Fibroblast of the aortic adventitia (primary cell): ENCODE measurements at regions not wholly inside any gene's neighbourhood (a gene's known extent, or its start where the extent isn't known, plus 50 kb on each side); places are given as distances from the start of the nearest gene placed in this dataset.

ENCODE experiments used
- DNase-seq: peaks from one replicate; pipeline ENCODE4 v3.0.0-alpha.2; 2010; ENCODE audit warnings: low read depth
- H3K4me3 ChIP-seq: 2 replicates; pipeline ENCODE4 v1.5.1; 2011; ENCODE audit warnings: low read depth, mild to moderate bottlenecking, control low read depth, low read length, moderate library complexity
- CTCF ChIP-seq: IDR thresholded peaks from 2 replicates; pipeline ENCODE4 v1.5.1; 2011; ENCODE audit warnings: mild to moderate bottlenecking, low read length, control low read depth, inconsistent platforms; ENCODE audit not compliant: insufficient read depth

GRCh38 chr7:80082213-80082612, 52.4 kb upstream of the GNAI1 start:
- no peak for TF ChIP-seq CTCF
- no peak for DNase-seq

GRCh38 chr7:80078886-80079285, 55.7 kb upstream of the GNAI1 start:
- no peak for DNase-seq
- no peak for TF ChIP-seq CTCF
- no peak overlapping the region for H3K4me3 ChIP-seq

More at GRCh38 chr7:80082213-80082612, 52.4 kb upstream of the GNAI1 start:
- H3K4me3 ChIP-seq, result no peak overlapping the region

GRCh38 chr7:80078159-80078731, 56.4 kb upstream of the GNAI1 start:
- peak; percentile 33 for DNase-seq
- peak overlapping the region; percentile 20 for H3K4me3 ChIP-seq
- no peak for TF ChIP-seq CTCF

- DNase-seq, result peak; percentile 37
- TF ChIP-seq CTCF, result no peak
Observed at GRCh38 chr7:80070391-80070790, 64.2 kb upstream of the GNAI1 start.

GRCh38 chr7:80066639-80067038, 68.0 kb upstream of the GNAI1 start:
- H3K4me3 ChIP-seq, result no peak overlapping the region
- DNase-seq, result no peak
- TF ChIP-seq CTCF, result no peak

More at GRCh38 chr7:80070391-80070790, 64.2 kb upstream of the GNAI1 start:
- no peak overlapping the region for H3K4me3 ChIP-seq

- H3K4me3 ChIP-seq, result no peak overlapping the region
- TF ChIP-seq CTCF, result no peak
- DNase-seq, result no peak
Observed at GRCh38 chr7:80063834-80064233, 70.8 kb upstream of the GNAI1 start.
